ENCODE measurements at regions not wholly inside any gene's neighbourhood (a gene's known extent, or its start where the extent isn't known, plus 50 kb on each side); places are given as distances from the start of the nearest gene placed in this dataset.
"Not testable (repeated sequence)": the region's sequence is repeated elsewhere in the genome, so short reads cannot be mapped to it uniquely, and the experiment has no call there.

DNA sequence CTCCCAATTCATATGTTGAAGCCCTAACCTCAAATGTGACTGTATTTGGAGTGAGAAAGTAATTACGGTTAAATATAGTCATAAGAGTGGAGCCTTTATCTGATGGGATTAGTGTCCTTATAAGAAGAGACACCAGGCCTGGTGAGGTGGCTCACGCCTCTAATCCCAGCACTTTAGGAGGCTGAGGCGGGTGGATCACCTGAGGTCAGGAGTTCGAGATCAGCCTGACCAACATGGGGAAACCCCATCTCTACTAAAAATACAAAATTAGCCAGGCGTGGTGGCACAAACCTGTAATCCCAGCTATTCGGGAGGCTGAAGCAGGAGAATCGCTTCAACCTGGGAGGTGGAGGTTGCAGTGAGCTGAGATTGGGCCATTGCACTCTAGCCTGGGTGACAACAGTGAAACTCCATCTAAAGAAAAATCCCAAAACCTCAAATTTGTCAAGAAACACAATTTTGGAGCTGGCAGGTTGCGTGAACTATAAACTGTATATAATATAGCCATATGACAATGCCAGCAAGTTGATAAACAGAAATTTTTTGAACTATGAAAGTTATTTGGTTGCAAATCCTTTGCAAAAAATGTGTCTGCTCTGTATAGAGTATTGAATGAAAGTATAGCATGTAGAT, 125.6 kb upstream of the ZNF217 start:
- not testable (repeated sequence) for DNase-seq (ENCODE audit: low spot score)

DNA sequence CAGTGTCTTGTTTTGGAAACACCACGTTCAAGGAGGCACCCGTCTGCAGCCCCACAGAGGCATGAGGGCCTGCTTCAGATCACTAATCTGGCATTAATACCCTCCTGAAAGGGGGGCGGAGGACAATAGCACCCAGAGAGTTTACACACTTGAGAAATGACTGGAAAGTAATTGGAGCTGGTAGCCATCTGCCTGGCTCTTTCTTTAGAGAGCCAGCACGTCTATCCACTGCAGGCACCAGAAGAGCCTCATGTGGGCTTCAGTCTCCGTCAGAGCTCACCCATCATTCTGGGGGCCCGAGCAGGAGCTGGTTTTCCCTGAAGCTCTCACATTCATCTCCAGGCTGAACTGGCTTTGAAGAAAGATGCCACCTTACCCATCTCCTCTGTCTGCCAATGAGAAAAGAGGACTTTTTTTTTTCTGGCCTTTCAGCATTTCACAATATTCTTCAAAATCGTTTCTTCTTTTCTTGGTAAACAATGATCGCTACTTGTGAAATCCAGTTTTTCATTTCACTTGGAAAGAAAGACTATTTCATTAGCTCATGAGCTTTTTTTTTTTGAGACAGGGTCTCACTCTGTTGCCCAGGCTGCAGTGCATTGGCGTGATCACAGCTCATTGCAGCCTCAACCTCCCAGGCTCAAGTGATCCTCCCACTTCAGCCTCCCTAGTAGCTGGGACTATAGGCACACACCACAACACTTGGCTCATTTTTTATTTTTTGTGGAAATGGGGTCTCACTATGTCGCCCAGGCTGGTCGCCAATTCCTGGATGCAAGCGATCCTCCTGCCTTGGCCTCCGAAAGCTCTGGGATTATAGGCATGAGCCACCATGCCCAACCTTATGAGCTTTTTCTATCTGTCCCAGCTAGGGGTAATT, 124.7 kb upstream of the ZNF217 start:
- no peak for DNase-seq (ENCODE audit: low spot score)

DNA sequence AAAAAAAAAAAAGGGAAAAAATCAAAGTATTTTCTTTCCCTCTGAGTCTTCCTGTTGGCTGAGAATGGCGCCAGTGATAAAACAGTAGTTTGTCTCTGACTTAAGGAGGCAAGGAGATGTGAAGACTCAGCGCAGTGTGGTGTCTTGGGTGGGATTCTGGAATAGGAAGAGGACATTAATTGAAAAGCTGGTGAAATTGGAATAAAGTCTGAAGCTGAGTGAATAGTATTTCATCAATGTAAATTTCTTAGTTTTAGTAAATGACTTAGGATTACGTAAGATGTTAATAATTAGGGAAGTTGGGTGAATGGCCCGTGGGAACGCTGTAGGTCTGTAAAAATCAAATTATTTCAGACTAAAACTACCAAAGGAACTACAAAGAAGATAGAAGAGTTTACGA, 122.8 kb upstream of the ZNF217 start:
- DNase-seq (ENCODE audit: low spot score) = no peak

DNA sequence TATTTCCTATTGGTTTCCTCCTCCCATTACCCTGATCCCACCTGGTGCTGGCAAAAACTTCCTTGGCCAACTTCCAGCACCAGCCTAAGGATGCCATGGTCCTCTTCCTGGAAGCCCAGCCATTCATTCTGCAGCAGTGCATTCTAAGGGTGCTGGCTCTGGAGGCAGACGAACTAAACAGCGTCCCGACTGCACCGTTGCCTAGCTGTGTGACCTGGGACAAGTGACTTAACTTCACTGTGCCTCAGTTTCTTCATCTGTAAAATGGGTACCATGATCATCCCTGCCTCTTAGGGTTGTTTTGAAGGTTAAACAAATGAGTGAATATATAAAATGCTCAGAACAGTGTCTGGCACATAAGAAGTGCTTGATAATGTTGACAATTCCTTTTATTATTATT, 120.9 kb upstream of the ZNF217 start:
- DNase-seq (ENCODE audit: low spot score) = no peak

DNA sequence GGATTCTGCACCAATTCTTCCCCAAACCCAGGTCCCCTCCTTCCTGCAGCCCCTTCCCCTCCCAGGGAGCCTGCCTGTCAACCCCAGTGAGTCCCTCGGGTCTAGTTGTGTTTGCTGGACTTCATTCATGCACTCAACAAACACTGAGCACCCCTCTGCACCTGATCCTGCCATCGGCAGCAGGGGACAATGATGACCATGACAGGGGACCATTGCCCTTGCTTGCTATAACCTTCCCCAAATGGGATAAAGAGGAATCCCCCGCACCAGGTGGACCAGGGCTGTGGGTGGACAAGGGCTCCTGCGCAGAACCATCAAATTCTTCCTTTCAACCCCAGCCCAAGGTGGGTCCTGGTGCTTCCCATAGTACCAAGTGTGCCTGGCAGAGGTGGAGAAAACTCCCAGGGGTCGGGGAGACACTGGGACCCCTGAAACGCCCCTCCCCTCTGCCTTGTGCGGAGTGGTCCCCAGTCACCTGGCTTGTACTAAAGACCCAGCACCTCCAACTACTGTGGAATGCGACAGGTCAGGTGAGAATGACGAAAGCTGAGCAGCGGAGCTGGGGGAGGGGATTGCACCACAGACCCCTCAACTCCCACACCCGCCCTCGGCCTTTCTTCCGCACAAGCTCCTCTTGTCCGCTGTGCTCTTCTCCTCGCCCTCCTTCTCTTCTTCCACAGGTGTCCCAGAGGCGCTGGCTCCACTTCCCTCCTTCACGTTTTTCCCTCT, 119.9 kb upstream of the ZNF217 start:
- no peak for DNase-seq (ENCODE audit: low spot score)

DNA sequence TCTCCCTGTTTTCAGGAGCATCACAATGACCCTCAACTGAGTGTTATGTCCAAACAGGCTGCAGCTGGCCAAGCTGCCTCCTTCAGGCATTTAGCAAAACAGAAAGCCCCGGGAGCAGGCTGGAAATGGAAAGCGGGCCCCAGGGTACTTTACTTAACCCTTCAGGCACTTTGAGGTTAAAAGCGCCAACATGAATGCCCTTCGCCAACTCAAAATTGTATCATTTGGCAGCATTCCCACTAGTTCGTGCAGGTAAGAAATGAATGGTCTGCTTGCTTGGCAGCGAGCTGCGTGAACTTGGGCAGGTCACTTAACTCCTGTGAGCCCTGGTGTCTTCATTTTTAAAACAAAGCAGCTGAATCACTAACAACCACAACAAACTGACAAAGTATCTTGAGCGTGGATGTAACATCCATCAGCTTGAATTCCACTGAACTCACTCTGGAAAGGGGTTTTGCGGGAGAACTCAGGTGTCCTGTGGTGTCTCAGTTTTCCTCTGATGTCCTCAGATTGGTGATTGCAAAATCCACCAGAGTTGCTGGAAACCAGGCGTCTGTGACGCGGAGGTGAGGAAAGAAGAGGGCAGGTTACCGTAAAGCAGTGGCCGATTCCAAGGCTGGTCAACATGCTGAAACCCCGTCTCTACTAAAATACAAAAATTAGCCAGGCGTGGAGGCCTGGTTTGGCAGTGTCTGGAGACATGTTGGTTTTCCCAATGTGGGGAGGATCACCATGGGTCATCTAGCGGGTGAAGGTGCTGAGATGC, 118.8 kb upstream of the ZNF217 start:
- no peak for DNase-seq (ENCODE audit: low spot score)

DNA sequence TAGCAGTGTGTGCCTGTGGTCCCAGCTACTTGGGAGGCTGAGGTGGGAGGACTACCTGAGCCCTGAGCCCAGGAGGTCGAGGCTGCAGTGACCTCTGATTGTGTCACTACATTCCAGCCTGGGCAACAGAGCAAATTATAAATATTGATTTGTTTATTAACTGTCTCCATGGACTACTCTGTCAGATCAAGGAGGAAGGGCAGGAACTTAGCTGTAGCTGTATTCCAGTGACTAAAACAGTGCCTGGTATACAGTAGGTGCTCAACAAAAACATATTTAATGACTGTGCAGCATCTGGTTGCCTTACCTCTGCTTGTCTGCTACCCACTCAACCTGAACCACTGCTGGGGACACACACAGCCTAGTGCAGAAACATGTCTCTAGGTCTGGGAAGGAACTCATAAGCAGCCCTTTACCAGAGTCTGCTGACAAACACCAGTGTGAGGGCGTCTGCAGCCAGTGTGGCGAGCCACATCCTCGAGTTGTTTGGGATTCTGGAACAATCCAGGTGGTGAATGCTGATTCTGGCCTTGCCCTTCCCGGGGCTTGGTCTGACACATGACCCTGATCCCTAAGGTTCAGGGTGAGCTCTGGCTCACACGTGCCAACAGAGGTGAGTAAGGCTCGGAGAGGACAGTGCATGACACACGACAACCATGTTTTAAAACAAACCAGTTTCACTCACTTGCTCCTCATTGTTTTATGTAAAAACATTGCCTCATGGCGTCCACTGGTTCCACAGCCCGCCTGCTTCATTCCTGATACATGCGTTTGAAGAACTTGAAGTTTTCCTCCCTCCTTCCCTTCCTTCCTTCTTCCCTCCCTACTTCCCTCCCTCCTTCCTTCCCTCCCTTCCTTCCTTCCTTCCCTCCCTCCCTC, 117.9 kb upstream of the ZNF217 start:
- no peak for DNase-seq (ENCODE audit: low spot score)

DNA sequence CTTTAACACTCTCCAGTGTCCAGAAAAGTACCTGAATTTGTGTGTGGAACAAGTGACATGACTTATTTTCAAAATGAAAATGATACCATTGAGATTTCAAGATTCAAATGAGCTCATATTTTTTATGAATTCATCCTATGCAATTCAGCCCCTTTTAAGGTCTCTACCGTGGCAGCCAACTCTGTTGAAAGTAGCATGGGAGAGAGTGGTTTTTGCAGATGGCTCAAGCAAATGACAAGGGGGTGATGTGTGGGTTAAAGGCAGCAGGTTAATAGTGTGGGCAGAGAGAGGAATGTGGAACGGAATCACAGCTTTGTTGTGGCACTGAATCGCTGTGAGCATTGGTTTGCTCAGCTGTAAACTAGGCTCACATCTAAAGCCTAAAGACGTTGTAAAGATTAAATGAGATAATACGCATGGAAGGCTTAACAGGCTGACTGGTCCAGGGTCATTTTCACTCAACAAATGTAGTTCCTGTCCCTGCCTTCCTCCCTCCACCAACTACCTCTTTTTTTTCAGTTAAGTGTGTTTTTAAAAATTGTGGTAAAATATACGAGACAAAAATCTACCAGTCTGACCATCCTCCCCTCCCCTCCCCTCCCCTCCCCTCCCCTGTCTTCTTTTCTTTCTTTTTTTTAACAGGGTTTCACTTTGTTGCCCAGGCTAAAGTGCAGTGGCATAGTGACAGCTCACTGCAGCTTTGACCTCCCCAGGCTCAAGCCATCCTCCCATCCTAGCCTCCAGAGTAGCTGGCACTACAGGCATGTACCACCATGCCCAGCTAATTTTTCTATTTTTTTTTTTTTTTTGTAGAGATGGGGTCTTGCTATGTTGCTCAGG, 114.7 kb upstream of the ZNF217 start:
- peak; percentile 27 for DNase-seq (ENCODE audit: low spot score)

DNA sequence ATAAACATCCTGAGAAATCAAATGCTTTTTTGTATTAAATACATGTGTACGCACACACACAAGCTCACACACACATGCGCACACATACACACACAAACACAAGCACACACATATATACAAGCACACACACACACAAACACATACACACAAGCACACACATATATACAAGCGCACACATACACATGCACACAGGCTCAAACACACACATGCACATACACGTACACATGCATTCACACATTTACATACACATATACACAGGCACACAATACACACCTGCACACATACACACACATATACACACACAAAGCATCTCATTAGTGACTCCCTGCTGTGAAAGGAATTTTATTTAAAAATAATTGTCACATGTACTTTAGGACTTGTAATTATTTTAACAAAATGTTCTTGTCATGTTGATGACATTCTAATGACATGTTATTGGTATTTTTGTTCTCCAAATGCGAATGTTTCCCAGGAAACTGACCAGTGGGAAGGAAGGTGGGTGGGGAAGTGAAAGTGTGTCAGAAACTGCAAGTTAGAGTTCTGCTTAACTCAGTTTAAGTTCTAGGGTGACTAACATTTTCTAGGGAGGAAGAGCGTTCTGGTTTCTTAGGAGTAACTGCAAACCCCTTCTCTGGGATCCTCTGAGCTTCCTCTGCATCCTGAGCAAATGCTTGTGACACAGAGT, 113.9 kb upstream of the ZNF217 start:
- peak; percentile 8 for DNase-seq (ENCODE audit: low spot score)

DNA sequence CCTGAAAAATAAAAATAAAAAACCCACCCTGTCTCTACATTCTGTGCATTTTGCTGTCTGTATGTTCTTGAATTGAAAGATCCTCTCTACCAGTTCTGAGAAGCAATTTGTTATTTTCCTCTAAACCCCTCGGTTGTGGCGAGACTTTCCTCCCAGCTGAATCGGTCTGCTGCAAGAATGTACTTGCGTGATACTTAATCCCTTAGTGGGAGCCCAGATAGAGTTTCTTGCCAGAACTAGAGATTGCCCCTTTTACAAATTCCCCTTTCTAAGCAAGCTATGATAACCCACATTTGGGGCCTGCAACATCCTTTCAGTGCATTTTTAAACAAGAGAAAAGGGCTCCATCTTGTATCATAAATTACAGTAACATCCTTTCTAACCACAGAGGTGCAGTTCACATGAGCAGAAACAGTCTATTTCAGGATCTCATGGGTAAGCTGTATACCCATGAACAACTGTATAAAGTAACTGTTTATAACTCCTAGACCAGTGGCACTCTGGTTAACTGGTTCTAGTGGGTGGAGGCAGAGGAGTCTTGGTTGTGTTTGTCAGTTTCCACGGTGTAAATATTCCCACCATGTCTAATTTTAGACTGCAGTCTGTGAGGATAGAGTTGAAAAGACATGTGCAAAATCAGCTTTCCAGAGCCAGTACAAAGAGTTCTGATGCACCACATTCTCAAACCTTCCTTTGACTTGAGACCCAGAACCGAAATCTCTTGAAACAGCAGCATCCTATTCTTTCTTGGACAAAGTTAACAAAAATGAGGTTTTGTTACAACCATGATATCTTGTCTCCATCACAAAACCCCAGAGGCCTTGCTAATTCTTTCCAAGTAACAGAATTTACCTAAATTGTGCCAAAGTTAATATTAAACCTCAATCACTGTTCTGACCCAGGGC, 113.1 kb upstream of the ZNF217 start:
- DNase-seq (ENCODE audit: low spot score) = peak; percentile 50

DNA sequence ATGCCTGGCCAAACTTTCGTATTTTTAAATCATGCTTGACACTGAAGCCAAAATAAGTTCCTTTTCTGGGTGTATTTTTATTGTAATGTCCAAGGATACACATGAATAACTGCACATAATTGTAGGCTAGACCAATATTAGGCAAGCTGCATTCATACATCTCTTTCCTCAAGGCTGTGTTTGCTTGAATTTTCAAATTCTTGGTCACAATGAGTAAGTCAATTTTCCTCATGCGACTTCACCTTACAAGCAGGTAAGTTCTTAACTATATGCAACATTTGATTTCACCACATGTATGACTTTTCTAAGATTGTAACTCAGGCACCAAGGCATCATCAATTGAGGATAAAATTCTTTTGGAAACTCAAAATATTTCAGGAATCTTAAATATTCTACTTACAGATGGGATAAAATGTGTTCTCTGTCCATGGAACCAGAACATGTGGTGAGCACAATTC, 112.4 kb upstream of the ZNF217 start:
- no peak for DNase-seq (ENCODE audit: low spot score)

DNA sequence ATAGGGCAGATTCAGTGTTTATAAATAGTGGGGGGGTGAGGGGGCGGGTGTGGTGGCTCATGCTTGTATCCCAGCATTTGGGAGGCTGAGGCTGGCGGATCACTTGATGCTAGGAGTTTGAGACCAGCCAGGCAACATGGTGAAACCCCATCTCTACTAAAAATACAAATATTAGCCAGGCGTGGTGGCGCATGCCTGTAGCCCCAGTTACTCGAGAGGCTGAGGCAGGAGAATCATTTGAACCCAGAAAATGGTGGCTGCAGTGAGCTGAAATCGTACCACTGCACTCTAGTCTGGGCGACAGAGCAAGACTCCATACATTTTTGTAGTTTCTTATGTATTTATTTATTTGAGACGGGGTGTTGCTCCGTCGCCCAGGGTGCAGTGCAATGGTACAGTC, 109.0 kb upstream of the ZNF217 start:
- DNase-seq (ENCODE audit: low spot score) = no peak

DNA sequence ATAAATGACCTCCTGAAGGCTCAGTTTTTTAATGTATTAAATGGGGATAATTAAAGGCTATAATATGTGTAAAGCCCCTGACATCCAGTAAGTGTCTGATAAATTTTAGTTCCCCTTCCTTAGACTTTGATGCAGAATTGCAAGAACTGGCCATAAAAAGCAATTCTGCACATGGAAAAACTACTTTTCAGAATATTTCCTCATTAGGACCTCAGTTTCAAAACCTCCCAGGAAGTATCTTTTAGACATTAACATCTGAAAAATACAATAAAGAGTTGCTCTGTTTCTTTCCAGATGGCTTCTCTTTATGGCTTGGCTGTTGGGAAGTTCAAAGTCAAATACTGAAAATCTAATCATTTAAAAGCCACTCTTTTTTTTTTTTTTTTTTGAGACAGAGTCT, 106.3 kb upstream of the ZNF217 start:
- no peak for DNase-seq (ENCODE audit: low spot score)

DNA sequence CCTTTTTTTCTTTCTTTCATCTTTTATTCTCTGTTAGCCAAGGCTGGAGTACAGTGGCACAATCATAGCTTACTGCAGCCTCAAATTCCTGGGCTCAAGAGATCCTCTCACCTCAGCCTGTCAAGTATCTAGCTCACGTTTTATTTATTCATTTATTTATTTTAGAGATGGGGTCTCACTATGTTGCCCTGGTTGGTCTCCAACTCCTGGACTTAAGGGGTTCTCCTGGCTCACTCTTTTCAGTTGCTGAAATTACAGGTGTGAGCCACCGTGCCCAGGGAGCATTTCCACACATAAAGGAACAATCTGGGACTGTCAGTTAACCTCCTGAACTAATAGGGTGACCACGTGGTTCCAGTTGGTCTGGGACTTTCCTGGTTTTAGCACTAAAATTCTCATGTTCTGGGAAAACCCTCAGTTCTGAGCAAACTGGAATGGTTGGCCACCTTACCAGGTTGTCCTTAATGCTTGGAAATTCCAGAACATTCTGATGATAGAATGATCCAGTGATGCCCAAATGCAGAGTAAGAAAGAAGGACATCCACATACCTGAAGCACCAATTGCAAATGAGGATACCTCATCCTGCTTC, 105.5 kb upstream of the ZNF217 start:
- no peak for DNase-seq (ENCODE audit: low spot score)

DNA sequence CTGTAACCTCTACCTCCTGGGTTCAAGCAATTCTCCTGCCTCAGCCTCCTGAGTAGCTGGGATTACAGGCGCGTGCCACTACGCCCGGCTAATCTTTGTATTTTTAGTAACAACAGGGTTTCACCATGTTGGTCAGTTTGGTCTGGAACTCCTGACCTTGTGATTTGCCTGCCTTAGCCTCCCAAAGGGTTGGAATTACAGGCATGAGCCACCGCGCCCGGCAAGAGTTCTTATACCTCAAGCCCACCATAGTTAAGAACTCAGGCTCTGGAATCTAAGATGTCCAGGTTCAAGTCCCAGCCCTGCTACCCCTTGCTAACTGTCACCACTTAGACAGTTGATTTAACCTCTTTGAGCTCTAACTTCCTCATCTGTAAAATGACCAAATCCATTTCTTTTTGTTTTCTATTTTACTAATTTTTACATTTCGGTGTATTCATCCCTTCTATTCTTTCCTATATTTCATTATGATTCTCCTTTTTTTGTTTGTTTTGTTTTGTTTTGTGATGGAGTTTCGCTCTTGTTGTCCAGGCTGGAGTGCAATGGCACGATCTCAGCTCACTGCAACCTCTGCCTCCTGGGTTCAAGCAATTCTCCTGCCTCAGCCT, 104.8 kb upstream of the ZNF217 start:
- no peak for DNase-seq (ENCODE audit: low spot score)

DNA sequence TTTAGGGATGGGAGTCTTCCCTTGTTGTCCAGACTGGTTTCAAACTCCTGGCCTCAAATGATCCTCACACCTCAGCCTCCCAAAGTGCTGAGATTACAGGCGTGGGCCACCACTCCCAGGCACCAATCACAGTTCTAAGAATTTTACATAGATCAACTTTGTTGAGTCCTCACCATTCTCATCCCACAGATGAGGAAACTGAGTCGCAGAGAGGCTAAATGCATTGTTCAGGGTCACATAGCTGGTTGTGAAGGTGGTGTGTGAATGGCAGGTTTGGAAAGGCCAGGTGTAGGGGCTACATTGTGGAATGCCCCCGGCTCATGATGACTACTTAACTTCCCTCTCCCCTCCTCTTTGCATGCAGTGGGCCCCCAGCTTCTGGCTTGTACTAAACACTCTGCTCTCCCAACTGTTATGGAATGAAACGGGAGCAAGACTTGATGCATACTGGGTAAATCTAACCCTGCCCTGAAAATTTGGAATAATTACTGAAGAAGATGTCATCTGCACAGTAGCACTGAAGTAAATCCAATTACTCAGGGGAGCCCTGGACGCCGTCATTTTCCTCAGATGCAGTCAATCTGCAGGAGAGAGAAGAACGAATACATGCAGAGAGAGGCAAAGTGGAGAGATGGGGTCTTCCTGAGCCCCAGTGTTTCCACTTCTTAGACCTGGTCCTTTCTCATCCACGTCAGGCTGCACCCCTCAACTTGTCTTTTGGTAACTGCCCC, 102.3 kb upstream of the ZNF217 start:
- no peak for DNase-seq (ENCODE audit: low spot score)

All from CD4-positive, alpha-beta T cell treated with Interleukin-6 at 100 ng/mL for 8 hours (primary cell).